Progenitor cell of endocrine pancreas (in vitro differentiated cells): ENCODE measurements at regions not wholly inside any gene's neighbourhood (a gene's known extent, or its start where the extent isn't known, plus 50 kb on each side); places are given as distances from the start of the nearest gene placed in this dataset.

Experiments
- DNase-seq: peaks from one replicate; pipeline ENCODE4 v3.0.0; 2021; ENCODE audit warnings: low spot score; ENCODE audit not compliant: unreplicated experiment
- H3K27ac Mint-ChIP-seq: 2 replicates; pipeline ENCODE4 v1.8.0; 2021; ENCODE audit warnings: mild to moderate bottlenecking, moderate library complexity, mixed read lengths
- H3K27me3 Mint-ChIP-seq: 2 replicates; pipeline ENCODE4 v1.8.0; 2021; ENCODE audit warnings: mixed read lengths
- H3K36me3 Mint-ChIP-seq: 2 replicates; pipeline ENCODE4 v1.8.0; 2022; ENCODE audit warnings: mixed read lengths; ENCODE audit not compliant: insufficient read depth
- H3K4me1 Mint-ChIP-seq: 2 replicates; pipeline ENCODE4 v1.8.0; 2021; ENCODE audit warnings: low read depth, mixed read lengths
- H3K4me3 Mint-ChIP-seq: 2 replicates; pipeline ENCODE4 v1.8.0; 2021; ENCODE audit warnings: low read depth, mild to moderate bottlenecking, moderate library complexity, mixed read lengths
- H3K9me3 Mint-ChIP-seq: 2 replicates; pipeline ENCODE4 v1.8.0; 2021; ENCODE audit warnings: low read depth, mixed read lengths
- TF ChIP-seq, protein P1 (sequence below): fragments of 200-600 bp; sonication (generic); IDR thresholded peaks from one replicate; pipeline ENCODE4 v1.5.0; 2021; ENCODE audit warnings: antibody characterized with exemption, mild to moderate bottlenecking; ENCODE audit not compliant: unreplicated experiment

DNA sequence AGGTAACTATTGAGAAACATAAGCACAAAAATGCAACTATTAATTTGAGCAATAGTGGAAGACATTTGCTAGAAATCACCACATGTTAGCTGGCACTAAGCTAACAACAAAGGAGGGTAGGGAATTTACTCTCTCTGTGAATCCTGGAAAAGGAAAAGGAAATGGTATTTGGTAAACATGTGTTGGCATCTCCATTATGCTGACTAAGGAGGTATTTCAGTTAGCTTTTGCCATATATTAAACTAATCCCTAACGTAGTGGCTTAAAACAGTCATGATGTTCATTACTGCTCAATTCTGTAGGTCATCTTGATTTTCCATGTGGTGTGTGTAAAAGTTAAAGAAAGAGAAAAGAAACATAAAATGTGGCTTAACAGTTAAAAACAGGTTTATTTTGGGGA lies 1686.5 kb upstream of the PCDH7 start:
- peaks cover 16% of the 10 kb centered on the region for H3K9me3 Mint-ChIP-seq
- DNase-seq, result no peak
- H3K4me3 Mint-ChIP-seq, result no peak overlapping the region
- no peaks in the 10 kb centered on the region for H3K27me3 Mint-ChIP-seq
- no peaks in the 10 kb centered on the region for H3K4me1 Mint-ChIP-seq
- TF ChIP-seq, protein P1, sequence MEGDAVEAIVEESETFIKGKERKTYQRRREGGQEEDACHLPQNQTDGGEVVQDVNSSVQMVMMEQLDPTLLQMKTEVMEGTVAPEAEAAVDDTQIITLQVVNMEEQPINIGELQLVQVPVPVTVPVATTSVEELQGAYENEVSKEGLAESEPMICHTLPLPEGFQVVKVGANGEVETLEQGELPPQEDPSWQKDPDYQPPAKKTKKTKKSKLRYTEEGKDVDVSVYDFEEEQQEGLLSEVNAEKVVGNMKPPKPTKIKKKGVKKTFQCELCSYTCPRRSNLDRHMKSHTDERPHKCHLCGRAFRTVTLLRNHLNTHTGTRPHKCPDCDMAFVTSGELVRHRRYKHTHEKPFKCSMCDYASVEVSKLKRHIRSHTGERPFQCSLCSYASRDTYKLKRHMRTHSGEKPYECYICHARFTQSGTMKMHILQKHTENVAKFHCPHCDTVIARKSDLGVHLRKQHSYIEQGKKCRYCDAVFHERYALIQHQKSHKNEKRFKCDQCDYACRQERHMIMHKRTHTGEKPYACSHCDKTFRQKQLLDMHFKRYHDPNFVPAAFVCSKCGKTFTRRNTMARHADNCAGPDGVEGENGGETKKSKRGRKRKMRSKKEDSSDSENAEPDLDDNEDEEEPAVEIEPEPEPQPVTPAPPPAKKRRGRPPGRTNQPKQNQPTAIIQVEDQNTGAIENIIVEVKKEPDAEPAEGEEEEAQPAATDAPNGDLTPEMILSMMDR, result no peak
- peaks cover 4% of the 10 kb centered on the region for H3K36me3 Mint-ChIP-seq
- H3K27ac Mint-ChIP-seq, result no peak overlapping the region

DNA sequence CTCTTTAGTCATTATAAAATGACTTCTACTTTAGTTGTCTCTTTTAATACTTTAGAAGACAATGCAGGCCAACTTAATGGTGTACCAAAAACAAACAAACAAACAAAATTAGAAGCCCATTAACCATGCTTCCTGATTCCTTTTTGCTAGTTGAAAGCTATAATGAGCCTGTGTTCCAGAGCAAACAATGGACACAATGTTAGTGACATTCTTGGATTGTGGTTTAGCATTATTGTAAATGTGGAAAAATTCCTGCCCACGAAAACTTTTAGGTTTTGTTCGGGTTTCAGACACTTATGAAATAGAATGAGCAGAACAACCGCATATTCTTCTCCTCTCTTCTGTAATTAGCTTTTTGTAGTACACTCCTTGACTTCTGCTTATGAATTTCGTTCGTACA lies 1682.7 kb upstream of the PCDH7 start:
- TF ChIP-seq, protein P1, result no peak
- Mint-ChIP-seq H3K9me3 (peaks cover 13% of the 10 kb centered on the region), H3K27me3 (no peaks in the 10 kb centered on the region), H3K36me3 (peaks cover 4% of the 10 kb centered on the region), H3K4me1 (no peaks in the 10 kb centered on the region), H3K4me3 (no peak overlapping the region), H3K27ac (no peak overlapping the region)
- DNase-seq, result no peak

DNA sequence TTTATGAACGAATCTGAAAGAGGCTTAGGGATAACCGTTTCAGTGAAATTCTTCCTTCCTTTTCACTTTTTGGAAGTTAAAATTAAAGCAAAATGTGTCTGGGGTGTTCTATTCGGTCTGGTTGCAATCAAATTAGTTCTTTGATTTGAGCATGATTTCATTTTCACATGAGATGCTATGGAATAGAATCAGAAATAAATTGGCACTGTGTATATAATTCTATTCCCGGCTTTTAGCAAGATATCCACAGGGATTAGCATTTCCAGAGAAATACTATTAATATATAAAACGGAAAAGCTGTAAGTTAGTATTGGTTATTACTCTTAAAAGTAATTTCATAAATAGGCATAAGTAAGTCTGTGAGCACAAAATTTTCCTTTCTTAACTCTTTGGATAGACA lies 1676.8 kb upstream of the PCDH7 start:
- H3K27me3 Mint-ChIP-seq, result no peaks in the 10 kb centered on the region
- peaks cover 3% of the 10 kb centered on the region for H3K9me3 Mint-ChIP-seq
- no peak for DNase-seq
- H3K27ac Mint-ChIP-seq, result no peak overlapping the region
- TF ChIP-seq, protein P1, result no peak
- H3K4me1 Mint-ChIP-seq, result no peaks in the 10 kb centered on the region
- H3K4me3 Mint-ChIP-seq, result no peak overlapping the region
- H3K36me3 Mint-ChIP-seq, result no peaks in the 10 kb centered on the region

GRCh38 chr4:29046186-29046585 lies 1674.0 kb upstream of the PCDH7 start:
- DNase-seq, result no peak
- no peak overlapping the region for H3K4me3 Mint-ChIP-seq
- H3K36me3 Mint-ChIP-seq, result no peaks in the 10 kb centered on the region
- H3K27me3 Mint-ChIP-seq, result no peaks in the 10 kb centered on the region
- peaks cover 3% of the 10 kb centered on the region for H3K9me3 Mint-ChIP-seq
- no peaks in the 10 kb centered on the region for H3K4me1 Mint-ChIP-seq
- TF ChIP-seq, protein P1, result no peak
- H3K27ac Mint-ChIP-seq, result no peak overlapping the region

DNA sequence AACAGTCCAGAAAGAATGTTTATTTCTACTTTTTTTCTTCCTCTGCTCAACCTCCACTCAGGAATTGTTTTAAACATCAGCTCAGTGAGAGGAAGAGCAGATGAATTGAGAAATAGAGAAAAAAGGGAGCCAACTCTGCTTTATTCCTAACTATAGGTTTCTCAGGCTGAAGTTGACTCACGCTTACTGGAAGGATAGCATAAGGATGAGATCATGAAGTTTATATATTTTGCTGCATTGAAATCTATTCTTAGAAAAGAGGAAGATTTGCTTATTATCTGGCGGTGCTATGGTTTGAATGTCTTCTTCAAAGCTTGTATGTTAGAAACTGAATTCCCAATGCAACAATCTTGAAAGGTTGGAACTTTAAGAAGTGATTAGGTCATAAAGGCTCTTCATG lies 1673.4 kb upstream of the PCDH7 start:
- no peak for DNase-seq
- H3K36me3 Mint-ChIP-seq, result no peaks in the 10 kb centered on the region
- no peaks in the 10 kb centered on the region for H3K27me3 Mint-ChIP-seq
- peaks cover 3% of the 10 kb centered on the region for H3K9me3 Mint-ChIP-seq
- TF ChIP-seq, protein P1, result no peak
- H3K27ac Mint-ChIP-seq, result no peak overlapping the region
- H3K4me3 Mint-ChIP-seq, result no peak overlapping the region
- no peaks in the 10 kb centered on the region for H3K4me1 Mint-ChIP-seq
